H1 (cell line): ENCODE measurements at regions not wholly inside any gene's neighbourhood (a gene's known extent, or its start where the extent isn't known, plus 50 kb on each side); places are given as distances from the start of the nearest gene placed in this dataset.

Experiments used
- CTCF ChIA-PET: fragments of 300-600 bp; sonication (Branson Sonifier 250); formaldehyde crosslinking; loops from one replicate; lab custom pipeline; 2021; ENCODE audit not compliant: partially characterized antibody; lab: Charles Lee
- POLR2A ChIA-PET: fragments of 300-600 bp; sonication (Branson Sonifier 250); formaldehyde crosslinking; loops from one replicate; lab custom pipeline; 2021; ENCODE audit warnings: inconsistent platforms; ENCODE audit not compliant: partially characterized antibody; lab: Charles Lee
- DNase-seq, 2 experiments: peaks; one replicate each; pipeline versions ENCODE4 v3.0.0 to v3.0.0-alpha.2; 2010 to 2022; ENCODE audit warnings: low spot score in 2 of 2, low read depth in 1 of 2, mixed read lengths in 1 of 2
- FAIRE-seq: peaks from 2 replicates; lab custom pipeline; 2011; peaks lifted over from hg19 to GRCh38; lab: Jason Lieb, UNC
- H2AFZ ChIP-seq: 2 replicates; pipeline ENCODE4 v1.8.1; 2012; ENCODE audit warnings: low read length, inconsistent platforms
- H2AK5ac ChIP-seq: 2 replicates; pipeline ENCODE4 v1.6.1; 2013; ENCODE audit warnings: low read depth, low read length
- H2BK120ac ChIP-seq: replicated peaks from 2 replicates; pipeline ENCODE3; 2013; ENCODE audit warnings: low read depth, low read length, inconsistent platforms
- H2BK12ac ChIP-seq: 2 replicates; pipeline ENCODE4 v1.6.1; 2013; ENCODE audit warnings: low read depth, low read length
- H2BK15ac ChIP-seq: 2 replicates; pipeline ENCODE4 v1.6.1; 2013; ENCODE audit warnings: low read length
- H2BK20ac ChIP-seq: 2 replicates; pipeline ENCODE4 v1.6.1; 2013; ENCODE audit warnings: low read length
- H2BK5ac ChIP-seq: 2 replicates; pipeline ENCODE4 v1.6.1; 2013; ENCODE audit warnings: low read depth, low read length
- H3K14ac ChIP-seq: 2 replicates; pipeline ENCODE4 v1.6.1; 2013; ENCODE audit warnings: inconsistent platforms; ENCODE audit not compliant: insufficient read length
- H3K18ac ChIP-seq: 2 replicates; pipeline ENCODE4 v1.6.1; 2013; ENCODE audit warnings: low read length; ENCODE audit errors: extremely low read depth
- H3K23ac ChIP-seq: 2 replicates; pipeline ENCODE4 v1.6.1; 2013; ENCODE audit warnings: inconsistent platforms; ENCODE audit not compliant: insufficient read length
- H3K23me2 ChIP-seq: 2 replicates; pipeline ENCODE4 v1.6.1; 2013; ENCODE audit warnings: low read depth, low read length
- H3K27ac ChIP-seq: 2 replicates; pipeline ENCODE4 v1.6.1; 2011; ENCODE audit warnings: low read depth, low read length, inconsistent platforms
- H3K27me3 ChIP-seq, 4 experiments: replicated peaks in 1 of 4; 1 replicate in 1 of 4; 2 replicates in 3 of 4; pipeline versions ENCODE4 v1.6.1 to v1.8.1; 2011 to 2013; ENCODE audit warnings: low read length in 3 of 4, mild to moderate bottlenecking in 3 of 4, inconsistent platforms in 2 of 4, mixed read lengths in 2 of 4, moderate library complexity in 1 of 4; ENCODE audit not compliant: control insufficient read depth in 3 of 4, insufficient read depth in 3 of 4; ENCODE audit errors: extremely low read depth in 1 of 4
- H3K36me3 ChIP-seq, 4 experiments: 2 replicates each; pipeline versions ENCODE4 v1.6.1 to v1.8.1; 2011 to 2013; ENCODE audit warnings: mild to moderate bottlenecking in 4 of 4, low read length in 3 of 4, moderate library complexity in 2 of 4, control low read depth in 1 of 4, inconsistent platforms in 1 of 4; ENCODE audit not compliant: insufficient read depth in 4 of 4, control insufficient read depth in 2 of 4
- H3K4ac ChIP-seq: replicated peaks from 2 replicates; pipeline ENCODE3; 2013; ENCODE audit warnings: low read length, low read depth, mixed read lengths, inconsistent platforms; ENCODE audit not compliant: insufficient read length
- H3K4me1 ChIP-seq, 4 experiments: replicated peaks in 1 of 4; 1 replicate in 1 of 4; 2 replicates in 3 of 4; pipeline versions ENCODE4 v1.6.1 to v1.8.1; 2011 to 2013; ENCODE audit warnings: low read length in 3 of 4, inconsistent platforms in 2 of 4, mixed read lengths in 1 of 4; ENCODE audit not compliant: insufficient read depth in 4 of 4, control insufficient read depth in 3 of 4
- H3K4me2 ChIP-seq, 2 experiments: 2 replicates each; pipeline versions ENCODE4 v1.6.1 to v1.8.1; 2011 to 2013; ENCODE audit warnings: low read depth in 2 of 2, low read length in 2 of 2, control low read depth in 1 of 2, inconsistent platforms in 1 of 2, mild to moderate bottlenecking in 1 of 2; ENCODE audit not compliant: insufficient read depth in 1 of 2
- H3K4me3 ChIP-seq, 4 experiments: fragments of 200-600, 300-600 bp in 1 of 4; sonication (generic), shearing (Covaris generic), sonication (Bioruptor Twin) in 1 of 4; 2 replicates each; pipeline versions ENCODE4 v1.5.1 to v1.8.1; 2011 to 2016; ENCODE audit warnings: low read length in 4 of 4, low read depth in 3 of 4, control low read depth in 2 of 4, inconsistent platforms in 2 of 4, mild to moderate bottlenecking in 2 of 4, mixed read lengths in 1 of 4, moderate library complexity in 1 of 4; ENCODE audit not compliant: insufficient read depth in 2 of 4; ENCODE audit errors: extremely low read depth in 1 of 4
- H3K56ac ChIP-seq: replicated peaks from 2 replicates; pipeline ENCODE3; 2013; ENCODE audit warnings: low read depth, mild to moderate bottlenecking, mixed read lengths, low read length, inconsistent platforms; ENCODE audit not compliant: insufficient read length
- H3K79me1 ChIP-seq: 2 replicates; pipeline ENCODE4 v1.6.1; 2013; ENCODE audit warnings: low read depth, low read length, control low read depth
- H3K79me2 ChIP-seq, 2 experiments: 2 replicates each; pipeline versions ENCODE4 v1.6.1 to v1.8.1; 2012 to 2013; ENCODE audit warnings: low read length in 2 of 2, mild to moderate bottlenecking in 2 of 2, inconsistent platforms in 1 of 2; ENCODE audit not compliant: insufficient read depth in 2 of 2, control insufficient read depth in 1 of 2
- H3K9ac ChIP-seq, 4 experiments: replicated peaks in 1 of 4; 1 replicate in 1 of 4; 2 replicates in 3 of 4; pipeline versions ENCODE4 v1.6.1 to v1.8.1; 2011 to 2013; ENCODE audit warnings: low read depth in 3 of 4, low read length in 3 of 4, control low read depth in 2 of 4, mild to moderate bottlenecking in 2 of 4, moderate library complexity in 2 of 4, inconsistent platforms in 1 of 4; ENCODE audit errors: extremely low read depth in 1 of 4
- H3K9me3 ChIP-seq, 2 experiments: 2 replicates each; pipeline versions ENCODE4 v1.6.1 to v1.8.1; 2012 to 2013; ENCODE audit warnings: mild to moderate bottlenecking in 2 of 2, moderate library complexity in 2 of 2, control low read depth in 1 of 2, inconsistent platforms in 1 of 2, low read depth in 1 of 2, low read length in 1 of 2, mixed read lengths in 1 of 2; ENCODE audit not compliant: insufficient read depth in 2 of 2
- H4K20me1 ChIP-seq, 2 experiments: replicated peaks in 1 of 2; 2 replicates each; pipeline versions ENCODE3 to v1.8.1; 2011 to 2013; ENCODE audit warnings: inconsistent platforms in 2 of 2, low read length in 2 of 2, mild to moderate bottlenecking in 1 of 2; ENCODE audit not compliant: insufficient read depth in 2 of 2, control insufficient read depth in 1 of 2
- H4K5ac ChIP-seq: 2 replicates; pipeline ENCODE4 v1.6.1; 2013; ENCODE audit warnings: low read length, low read depth, mixed read lengths, inconsistent platforms; ENCODE audit not compliant: insufficient read length
- H4K8ac ChIP-seq: 2 replicates; pipeline ENCODE4 v1.8.0; 2013; ENCODE audit warnings: mild to moderate bottlenecking, moderate library complexity, low read length, inconsistent platforms; ENCODE audit not compliant: insufficient read depth; ENCODE audit errors: extremely low read depth
- H4K91ac ChIP-seq: replicated peaks from 2 replicates; pipeline ENCODE3; 2013; ENCODE audit warnings: low read length, mixed read lengths, inconsistent platforms; ENCODE audit not compliant: insufficient read length
- BRCA1 ChIP-seq: IDR thresholded peaks from 2 replicates; pipeline ENCODE4 v1.6.1; 2012; ENCODE audit warnings: low read depth, low read length, improper control_type of control experiment
- EP300 ChIP-seq, 2 experiments: IDR thresholded peaks; 1 replicate in 1 of 2; 2 replicates in 1 of 2; pipeline ENCODE4 v1.6.1; 2011 to 2012; ENCODE audit warnings: low read depth in 2 of 2, low read length in 2 of 2, mild to moderate bottlenecking in 2 of 2, borderline replicate concordance in 1 of 2, inconsistent platforms in 1 of 2, moderate library complexity in 1 of 2
- KDM5A ChIP-seq: fragments of 200-600 bp; IDR thresholded peaks from 2 replicates; pipeline ENCODE4 v1.7.1; 2012; ENCODE audit warnings: mild to moderate bottlenecking, low read length, inconsistent platforms, mixed read lengths
- RNF2 ChIP-seq: fragments of 200-900, 300-1000 bp; sonication (generic); IDR thresholded peaks from 2 replicates; pipeline ENCODE4 v1.7.1; 2016; ENCODE audit warnings: borderline replicate concordance, low read depth, mild to moderate bottlenecking, antibody characterized with exemption, low read length; ENCODE audit not compliant: poor library complexity, severe bottlenecking; ENCODE audit errors: missing control alignments
- WGBS, 2 experiments: shearing (Covaris generic) in 1 of 2; methylation state at CpG; one replicate each; pipeline versions ENCODE4 v1.1.6 to v1.1.7; 2013 to 2015; ENCODE audit warnings: low lambda C conversion rate in 2 of 2, mixed read lengths in 2 of 2, inconsistent platforms in 1 of 2, low coverage in 1 of 2, missing lambda C conversion rate in 1 of 2; ENCODE audit not compliant: insufficient replicate concordance in 2 of 2, insufficient coverage in 1 of 2, insufficient read length in 1 of 2; ENCODE audit errors: extremely low coverage in 1 of 2, missing lambda C conversion rate in 1 of 2; 5-methylcytosine and 5-hydroxymethylcytosine counted together

DNA sequence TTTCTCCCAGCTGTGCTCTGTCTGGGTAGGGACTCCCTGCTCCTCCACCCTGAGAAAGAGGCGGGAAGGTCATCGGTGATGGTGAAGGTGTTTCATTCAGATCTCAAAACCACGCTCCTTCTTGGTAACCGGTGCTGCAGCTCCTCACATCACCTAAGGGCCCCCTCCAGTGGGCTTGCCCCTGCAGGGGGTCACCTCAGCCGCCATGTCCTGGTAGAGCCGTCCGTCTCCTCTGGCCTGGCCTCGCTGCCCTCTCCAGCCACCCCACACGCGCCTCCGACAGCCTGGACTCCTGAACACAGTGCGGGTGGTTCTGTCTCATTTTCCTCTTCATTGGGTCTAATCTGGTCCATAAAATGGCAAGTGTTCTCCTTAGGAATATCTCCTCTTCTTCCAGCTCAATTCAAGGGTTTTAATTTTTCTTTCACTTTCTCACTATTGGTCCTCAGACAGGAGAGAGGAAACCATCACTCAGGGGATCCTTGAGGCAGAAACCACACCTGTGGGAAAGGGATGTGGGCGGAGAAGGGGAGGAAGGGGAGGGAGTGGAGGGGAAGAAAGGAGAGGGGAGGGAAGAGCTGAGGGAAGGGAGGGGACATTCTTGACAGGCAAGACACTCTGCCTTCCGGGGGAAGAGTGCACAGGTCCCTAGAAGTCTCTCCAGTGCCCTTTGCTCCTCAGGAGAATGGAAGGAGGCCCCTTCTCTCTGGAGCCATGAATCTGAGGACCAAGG, 1338.4 kb downstream of the TBC1D22A start:
- 88% methylated on average over 14 of the region's 14 CpGs; no CpG with 5 or more reads in 1 of the 2 experiments for WGBS, 2 experiments
- H2BK15ac ChIP-seq, result no peak overlapping the region; the same call in 1 of the 2 replicates
- peaks cover 0 to 2% of the 10 kb centered on the region in 2 experiments; a peak in 1 of 4 replicates for H3K9me3 ChIP-seq
- ChIA-PET CTCF (no interaction called here), POLR2A (no interaction called here)
- H3K14ac ChIP-seq, result no peak overlapping the region
- H3K23ac ChIP-seq, result no peak overlapping the region
- H2BK20ac ChIP-seq, result no peak overlapping the region
- no peaks in the 10 kb centered on the region for H3K36me3 ChIP-seq
- H2AK5ac ChIP-seq, result no peak overlapping the region
- H3K4ac ChIP-seq, result no peak overlapping the region
- no peak overlapping the region for H3K56ac ChIP-seq
- H3K79me2 ChIP-seq, result no peaks in the 10 kb centered on the region
- FAIRE-seq, result no peak
- H3K4me2 ChIP-seq, result no peak overlapping the region
- no peaks in the 10 kb centered on the region for H3K79me1 ChIP-seq
- H3K27ac ChIP-seq, result no peak overlapping the region
- H4K91ac ChIP-seq, result no peak overlapping the region
- H3K4me1 ChIP-seq, result peaks cover 0 to 9% (median 0%) of the 10 kb centered on the region in 4 experiments; a peak in 2 of 7 replicates
- H3K18ac ChIP-seq, result no peak overlapping the region
- H2BK12ac ChIP-seq, result no peak overlapping the region
- H3K9ac ChIP-seq, result no peak overlapping the region
- no peak overlapping the region for H3K4me3 ChIP-seq
- H3K27me3 ChIP-seq, result no peaks in the 10 kb centered on the region
- no peaks in the 10 kb centered on the region for H3K23me2 ChIP-seq
- no peak overlapping the region for H4K5ac ChIP-seq
- DNase-seq, result peak in 1 of 2 experiments; percentile 14
- H2BK120ac ChIP-seq, result no peak overlapping the region
- no peak overlapping the region for H2BK5ac ChIP-seq
- H4K8ac ChIP-seq, result no peak overlapping the region
- no peak overlapping the region for H2AFZ ChIP-seq
- H4K20me1 ChIP-seq, result no peaks in the 10 kb centered on the region
- no peak for TF ChIP-seq KDM5A
- TF ChIP-seq EP300 (IDR thresholded peaks at IDR 0.05; ENCODE audit: borderline replicate concordance in 1 of 2, low read depth in 2 of 2, low read length in 2 of 2), result no peak
- no peak for TF ChIP-seq RNF2
- no peak for TF ChIP-seq BRCA1
